DOHH2 (cell line): ENCODE measurements at regions not wholly inside any gene's neighbourhood (a gene's known extent, or its start where the extent isn't known, plus 50 kb on each side); places are given as distances from the start of the nearest gene placed in this dataset.

Source experiments
- EZH2phosphoT487 ChIP-seq: fragments of 200-600 bp; sonication (generic); IDR thresholded peaks from 2 replicates; pipeline ENCODE4 v1.6.1; 2017; ENCODE audit warnings: borderline replicate concordance, mild to moderate bottlenecking, antibody characterized with exemption, low read length, moderate library complexity, mixed read lengths
- TF ChIP-seq, protein P1 (sequence below): fragments of 200-600 bp; sonication (generic); IDR thresholded peaks from one replicate; pipeline ENCODE4 v1.5.1; 2014; ENCODE audit warnings: antibody characterized with exemption, mild to moderate bottlenecking, low read depth, low read length; ENCODE audit not compliant: poor library complexity, severe bottlenecking

GRCh38 chr19:30733826-30734550, 361.8 kb downstream of the ZNF536 start:
- TF ChIP-seq, protein P1, sequence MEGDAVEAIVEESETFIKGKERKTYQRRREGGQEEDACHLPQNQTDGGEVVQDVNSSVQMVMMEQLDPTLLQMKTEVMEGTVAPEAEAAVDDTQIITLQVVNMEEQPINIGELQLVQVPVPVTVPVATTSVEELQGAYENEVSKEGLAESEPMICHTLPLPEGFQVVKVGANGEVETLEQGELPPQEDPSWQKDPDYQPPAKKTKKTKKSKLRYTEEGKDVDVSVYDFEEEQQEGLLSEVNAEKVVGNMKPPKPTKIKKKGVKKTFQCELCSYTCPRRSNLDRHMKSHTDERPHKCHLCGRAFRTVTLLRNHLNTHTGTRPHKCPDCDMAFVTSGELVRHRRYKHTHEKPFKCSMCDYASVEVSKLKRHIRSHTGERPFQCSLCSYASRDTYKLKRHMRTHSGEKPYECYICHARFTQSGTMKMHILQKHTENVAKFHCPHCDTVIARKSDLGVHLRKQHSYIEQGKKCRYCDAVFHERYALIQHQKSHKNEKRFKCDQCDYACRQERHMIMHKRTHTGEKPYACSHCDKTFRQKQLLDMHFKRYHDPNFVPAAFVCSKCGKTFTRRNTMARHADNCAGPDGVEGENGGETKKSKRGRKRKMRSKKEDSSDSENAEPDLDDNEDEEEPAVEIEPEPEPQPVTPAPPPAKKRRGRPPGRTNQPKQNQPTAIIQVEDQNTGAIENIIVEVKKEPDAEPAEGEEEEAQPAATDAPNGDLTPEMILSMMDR = no peak
- no peak for TF ChIP-seq EZH2phosphoT487
